ENCODE measurements at regions not wholly inside any gene's neighbourhood (a gene's known extent, or its start where the extent isn't known, plus 50 kb on each side); places are given as distances from the start of the nearest gene placed in this dataset.

GRCh38 chr10:9004736-9005135, 950.2 kb downstream of the GATA3 start:
- no CpG with 5 or more reads among the region's 6 CpGs for WGBS (ENCODE audit: insufficient coverage)
- no peak for DNase-seq
- no peaks in the 10 kb centered on the region for H3K27me3 ChIP-seq (ENCODE audit: control insufficient read depth, insufficient read depth, low read length)

GRCh38 chr10:9009505-9009904, 955.0 kb downstream of the GATA3 start:
- Histone ChIP-seq H3K27me3 (ENCODE audit: control insufficient read depth, insufficient read depth, low read length) (no peaks in the 10 kb centered on the region), H3K4me1 (ENCODE audit: control insufficient read depth, insufficient read depth, low read length) (no peaks in the 10 kb centered on the region), H3K4me3 (ENCODE audit: low read length) (no peak overlapping the region), H3K9me3 (replicated peaks; ENCODE audit: control insufficient read depth, low read depth, low read length) (no peaks in the 10 kb centered on the region), H3K36me3 (ENCODE audit: control insufficient read depth, insufficient read depth, low read length) (no peaks in the 10 kb centered on the region), H3K27ac (ENCODE audit: low read length) (no peak overlapping the region)
- DNase-seq, result no peak
- 93% methylated on average over 4 of the region's 9 CpGs for WGBS (ENCODE audit: insufficient coverage)

More at GRCh38 chr10:9004736-9005135, 950.2 kb downstream of the GATA3 start:
- Histone ChIP-seq H3K9me3 (replicated peaks; ENCODE audit: control insufficient read depth, low read depth, low read length) (no peaks in the 10 kb centered on the region), H3K27ac (ENCODE audit: low read length) (no peak overlapping the region), H3K4me1 (ENCODE audit: control insufficient read depth, insufficient read depth, low read length) (no peaks in the 10 kb centered on the region), H3K36me3 (ENCODE audit: control insufficient read depth, insufficient read depth, low read length) (no peaks in the 10 kb centered on the region), H3K4me3 (ENCODE audit: low read length) (no peak overlapping the region)

- Histone ChIP-seq H3K27ac (ENCODE audit: low read length) (no peak overlapping the region), H3K27me3 (ENCODE audit: control insufficient read depth, insufficient read depth, low read length) (no peaks in the 10 kb centered on the region), H3K4me1 (ENCODE audit: control insufficient read depth, insufficient read depth, low read length) (no peaks in the 10 kb centered on the region), H3K9me3 (replicated peaks; ENCODE audit: control insufficient read depth, low read depth, low read length) (no peaks in the 10 kb centered on the region), H3K36me3 (ENCODE audit: control insufficient read depth, insufficient read depth, low read length) (no peaks in the 10 kb centered on the region), H3K4me3 (ENCODE audit: low read length) (no peak overlapping the region)
- DNase-seq, result no peak
- WGBS (ENCODE audit: insufficient coverage), result no CpG with 5 or more reads among the region's 1 CpG
Measured at GRCh38 chr10:9010093-9010492, 955.6 kb downstream of the GATA3 start.

- Histone ChIP-seq H3K36me3 (ENCODE audit: control insufficient read depth, insufficient read depth, low read length) (no peaks in the 10 kb centered on the region), H3K4me3 (ENCODE audit: low read length) (no peak overlapping the region), H3K4me1 (ENCODE audit: control insufficient read depth, insufficient read depth, low read length) (no peaks in the 10 kb centered on the region), H3K27me3 (ENCODE audit: control insufficient read depth, insufficient read depth, low read length) (no peaks in the 10 kb centered on the region), H3K9me3 (replicated peaks; ENCODE audit: control insufficient read depth, low read depth, low read length) (no peaks in the 10 kb centered on the region), H3K27ac (ENCODE audit: low read length) (no peak overlapping the region)
- DNase-seq, result no peak
- WGBS (ENCODE audit: insufficient coverage), result no CpG with 5 or more reads among the region's 5 CpGs
Measured at GRCh38 chr10:9010931-9011670, 956.6 kb downstream of the GATA3 start.

- H3K27ac ChIP-seq (ENCODE audit: low read length), result no peak overlapping the region
- no peaks in the 10 kb centered on the region for H3K4me1 ChIP-seq (ENCODE audit: control insufficient read depth, insufficient read depth, low read length)
- peak; percentile 3 for DNase-seq
- H3K36me3 ChIP-seq (ENCODE audit: control insufficient read depth, insufficient read depth, low read length), result no peaks in the 10 kb centered on the region
- no CpG with 5 or more reads among the region's 1 CpG for WGBS (ENCODE audit: insufficient coverage)
- no peaks in the 10 kb centered on the region for H3K9me3 ChIP-seq (replicated peaks; ENCODE audit: control insufficient read depth, low read depth, low read length)
- no peak overlapping the region for H3K4me3 ChIP-seq (ENCODE audit: low read length)
- no peaks in the 10 kb centered on the region for H3K27me3 ChIP-seq (ENCODE audit: control insufficient read depth, insufficient read depth, low read length)
Measured at GRCh38 chr10:9012312-9012711, 957.8 kb downstream of the GATA3 start.

GRCh38 chr10:9015005-9015404, 960.5 kb downstream of the GATA3 start:
- no peaks in the 10 kb centered on the region for H3K4me1 ChIP-seq (ENCODE audit: control insufficient read depth, insufficient read depth, low read length)
- H3K4me3 ChIP-seq (ENCODE audit: low read length), result no peak overlapping the region
- no peaks in the 10 kb centered on the region for H3K9me3 ChIP-seq (replicated peaks; ENCODE audit: control insufficient read depth, low read depth, low read length)
- no peaks in the 10 kb centered on the region for H3K27me3 ChIP-seq (ENCODE audit: control insufficient read depth, insufficient read depth, low read length)
- no CpG with 5 or more reads among the region's 2 CpGs for WGBS (ENCODE audit: insufficient coverage)
- H3K27ac ChIP-seq (ENCODE audit: low read length), result no peak overlapping the region
- H3K36me3 ChIP-seq (ENCODE audit: control insufficient read depth, insufficient read depth, low read length), result no peaks in the 10 kb centered on the region
- no peak for DNase-seq

GRCh38 chr10:9015447-9015846, 961.0 kb downstream of the GATA3 start:
- Histone ChIP-seq H3K9me3 (replicated peaks; ENCODE audit: control insufficient read depth, low read depth, low read length) (no peaks in the 10 kb centered on the region), H3K36me3 (ENCODE audit: control insufficient read depth, insufficient read depth, low read length) (no peaks in the 10 kb centered on the region), H3K27me3 (ENCODE audit: control insufficient read depth, insufficient read depth, low read length) (no peaks in the 10 kb centered on the region), H3K4me3 (ENCODE audit: low read length) (no peak overlapping the region), H3K4me1 (ENCODE audit: control insufficient read depth, insufficient read depth, low read length) (no peaks in the 10 kb centered on the region), H3K27ac (ENCODE audit: low read length) (no peak overlapping the region)
- no CpG with 5 or more reads among the region's 2 CpGs for whole genome bisulfite sequencing (ENCODE audit: insufficient coverage)
- DNase-seq, result no peak

GRCh38 chr10:9016930-9017329, 962.4 kb downstream of the GATA3 start:
- no peaks in the 10 kb centered on the region for H3K9me3 ChIP-seq (replicated peaks; ENCODE audit: control insufficient read depth, low read depth, low read length)
- no peaks in the 10 kb centered on the region for H3K27me3 ChIP-seq (ENCODE audit: control insufficient read depth, insufficient read depth, low read length)
- 83% methylated on average over 2 of the region's 4 CpGs for WGBS (ENCODE audit: insufficient coverage)
- no peak overlapping the region for H3K4me3 ChIP-seq (ENCODE audit: low read length)
- DNase-seq, result no peak
- H3K36me3 ChIP-seq (ENCODE audit: control insufficient read depth, insufficient read depth, low read length), result no peaks in the 10 kb centered on the region
- H3K27ac ChIP-seq (ENCODE audit: low read length), result no peak overlapping the region
- no peaks in the 10 kb centered on the region for H3K4me1 ChIP-seq (ENCODE audit: control insufficient read depth, insufficient read depth, low read length)

GRCh38 chr10:9018195-9019173, 964.0 kb downstream of the GATA3 start:
- 44% methylated on average over 3 of the region's 7 CpGs for WGBS (ENCODE audit: insufficient coverage)
- DNase-seq, result no peak
- Histone ChIP-seq H3K27ac (ENCODE audit: low read length) (no peak overlapping the region), H3K36me3 (ENCODE audit: control insufficient read depth, insufficient read depth, low read length) (no peaks in the 10 kb centered on the region), H3K9me3 (replicated peaks; ENCODE audit: control insufficient read depth, low read depth, low read length) (no peaks in the 10 kb centered on the region), H3K27me3 (ENCODE audit: control insufficient read depth, insufficient read depth, low read length) (no peaks in the 10 kb centered on the region), H3K4me1 (ENCODE audit: control insufficient read depth, insufficient read depth, low read length) (no peaks in the 10 kb centered on the region), H3K4me3 (ENCODE audit: low read length) (no peak overlapping the region)

GRCh38 chr10:9023206-9023605, 968.7 kb downstream of the GATA3 start:
- Histone ChIP-seq H3K4me1 (ENCODE audit: control insufficient read depth, insufficient read depth, low read length) (no peaks in the 10 kb centered on the region), H3K4me3 (ENCODE audit: low read length) (no peak overlapping the region), H3K36me3 (ENCODE audit: control insufficient read depth, insufficient read depth, low read length) (no peaks in the 10 kb centered on the region), H3K9me3 (replicated peaks; ENCODE audit: control insufficient read depth, low read depth, low read length) (no peaks in the 10 kb centered on the region), H3K27me3 (ENCODE audit: control insufficient read depth, insufficient read depth, low read length) (no peaks in the 10 kb centered on the region), H3K27ac (ENCODE audit: low read length) (no peak overlapping the region)
- WGBS (ENCODE audit: insufficient coverage), result no CpG with 5 or more reads among the region's 3 CpGs
- DNase-seq, result no peak
